B cell (primary cell): ENCODE measurements at regions not wholly inside any gene's neighbourhood (a gene's known extent, or its start where the extent isn't known, plus 50 kb on each side); places are given as distances from the start of the nearest gene placed in this dataset.

Experiments
- EZH2 ChIP-seq: IDR thresholded peaks from 2 replicates; pipeline ENCODE4 v1.6.1; 2012; ENCODE audit warnings: borderline replicate concordance, low read depth, mild to moderate bottlenecking, moderate library complexity, low read length; ENCODE audit not compliant: insufficient read depth, poor library complexity, severe bottlenecking
- TF ChIP-seq, protein P1 (sequence below): fragments of 200-600 bp; IDR thresholded peaks from one replicate; pipeline ENCODE4 v1.8.0; 2022; ENCODE audit warnings: antibody characterized with exemption, mild to moderate bottlenecking

GRCh38 chr12:116672842-116673516 lies 64.9 kb downstream of the SPRING1 start:
- TF ChIP-seq, protein P1, sequence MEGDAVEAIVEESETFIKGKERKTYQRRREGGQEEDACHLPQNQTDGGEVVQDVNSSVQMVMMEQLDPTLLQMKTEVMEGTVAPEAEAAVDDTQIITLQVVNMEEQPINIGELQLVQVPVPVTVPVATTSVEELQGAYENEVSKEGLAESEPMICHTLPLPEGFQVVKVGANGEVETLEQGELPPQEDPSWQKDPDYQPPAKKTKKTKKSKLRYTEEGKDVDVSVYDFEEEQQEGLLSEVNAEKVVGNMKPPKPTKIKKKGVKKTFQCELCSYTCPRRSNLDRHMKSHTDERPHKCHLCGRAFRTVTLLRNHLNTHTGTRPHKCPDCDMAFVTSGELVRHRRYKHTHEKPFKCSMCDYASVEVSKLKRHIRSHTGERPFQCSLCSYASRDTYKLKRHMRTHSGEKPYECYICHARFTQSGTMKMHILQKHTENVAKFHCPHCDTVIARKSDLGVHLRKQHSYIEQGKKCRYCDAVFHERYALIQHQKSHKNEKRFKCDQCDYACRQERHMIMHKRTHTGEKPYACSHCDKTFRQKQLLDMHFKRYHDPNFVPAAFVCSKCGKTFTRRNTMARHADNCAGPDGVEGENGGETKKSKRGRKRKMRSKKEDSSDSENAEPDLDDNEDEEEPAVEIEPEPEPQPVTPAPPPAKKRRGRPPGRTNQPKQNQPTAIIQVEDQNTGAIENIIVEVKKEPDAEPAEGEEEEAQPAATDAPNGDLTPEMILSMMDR, result no peak
- no peak for TF ChIP-seq EZH2
